ENCODE measurements at regions not wholly inside any gene's neighbourhood (a gene's known extent, or its start where the extent isn't known, plus 50 kb on each side); places are given as distances from the start of the nearest gene placed in this dataset.

- no peak for TF ChIP-seq GABPA (IDR thresholded peaks at IDR 0.05; ENCODE audit: borderline replicate concordance, insufficient read depth, low read length)
Observed at GRCh38 chr2:58932801-58933200, 691.7 kb upstream of the FANCL start (continued).
